Gastroesophageal sphincter (tissue), 4 donors: ENCODE measurements at regions not wholly inside any gene's neighbourhood (a gene's known extent, or its start where the extent isn't known, plus 50 kb on each side); places are given as distances from the start of the nearest gene placed in this dataset.
A peak's percentile ranks its signal among the peaks of the same experiment; 100 is the strongest.

Experiments
- ATAC-seq: fragments of 150-250 bp; one replicate; pipeline ENCODE4 v1.9.1; 2016; ENCODE audit warnings: mild to moderate bottlenecking, moderate library complexity
- H3K27ac ChIP-seq, 4 donors: fragments of 200-600 bp; sonication (generic) in 3 of 4; 1 replicate in 3 of 4; 2 replicates in 1 of 4; pipeline ENCODE4 v1.5.1; 2016 to 2019
- H3K27me3 ChIP-seq: fragments of 200-600 bp; sonication (generic); one replicate; pipeline ENCODE4 v1.5.1; 2019
- H3K36me3 ChIP-seq, 2 donors: fragments of 200-600 bp; sonication (generic); one replicate each; pipeline ENCODE4 v1.5.1; 2019; ENCODE audit warnings: control low read depth in 1 of 2
- H3K4me1 ChIP-seq, 3 donors: fragments of 200-600 bp; sonication (generic); 1 replicate in 2 of 3; 2 replicates in 1 of 3; pipeline ENCODE4 v1.5.1; 2016 to 2019; ENCODE audit warnings: control low read depth in 2 of 3
- H3K4me3 ChIP-seq, 2 donors: fragments of 200-600 bp; sonication (generic); one replicate each; pipeline ENCODE4 v1.5.1; 2019; ENCODE audit warnings: mild to moderate bottlenecking in 1 of 2, moderate library complexity in 1 of 2
- H3K9me3 ChIP-seq, 3 donors: fragments of 200-600 bp; sonication (generic); one replicate each; pipeline ENCODE4 v1.5.1; 2017 to 2019; ENCODE audit warnings: control low read depth in 2 of 3
- CTCF ChIP-seq, 4 experiments: fragments of 200-600 bp in 2 of 4; fragments of 450-650 bp in 2 of 4; sonication (generic) in 1 of 4; IDR thresholded peaks; one replicate each; pipeline ENCODE4 v1.5.1; 2017 to 2019; ENCODE audit warnings: antibody characterized with exemption in 4 of 4, mild to moderate bottlenecking in 2 of 4, moderate library complexity in 2 of 4
- EP300 ChIP-seq: sonication (generic); formaldehyde crosslinking; IDR thresholded peaks from one replicate; pipeline ENCODE4 v1.6.1; 2017; ENCODE audit warnings: antibody characterized with exemption, mild to moderate bottlenecking
- POLR2A ChIP-seq, 2 donors: fragments of 450-650 bp; IDR thresholded peaks; one replicate each; pipeline ENCODE4 v1.6.1; 2017; ENCODE audit warnings: antibody characterized with exemption in 2 of 2, mild to moderate bottlenecking in 2 of 2, moderate library complexity in 1 of 2
- POLR2AphosphoS5 ChIP-seq: sonication (generic); formaldehyde crosslinking; IDR thresholded peaks from one replicate; pipeline ENCODE4 v1.6.1; 2017; ENCODE audit warnings: antibody characterized with exemption
- WGBS, 2 donors: methylation state at CpG; one replicate each; pipeline ENCODE4 v1.1.5; 2018; ENCODE audit warnings: low coverage in 1 of 2; 5-methylcytosine and 5-hydroxymethylcytosine counted together

GRCh38 chr6:88493717-88494116, 327.6 kb upstream of the CNR1 start:
- no peak overlapping the region for H3K27ac ChIP-seq
- no peaks in the 10 kb centered on the region for H3K9me3 ChIP-seq
- H3K4me3 ChIP-seq = no peak overlapping the region
- H3K27me3 ChIP-seq = no peaks in the 10 kb centered on the region
- ATAC-seq = no peak
- no peaks in the 10 kb centered on the region for H3K4me1 ChIP-seq
- H3K36me3 ChIP-seq = no peaks in the 10 kb centered on the region
- WGBS, 2 donors = 89 to 100% methylated on average over 2 of the region's 2 CpGs
- no peak for TF ChIP-seq EP300
- no peak for TF ChIP-seq POLR2AphosphoS5
- no peak for TF ChIP-seq CTCF (IDR thresholded peaks at IDR 0.05)
- no peak for TF ChIP-seq POLR2A (IDR thresholded peaks at IDR 0.05)

- H3K4me3 ChIP-seq = no peak overlapping the region
- peaks cover 0 to under 1% (median 0%) of the 10 kb centered on the region in 3 donors for H3K9me3 ChIP-seq
- H3K4me1 ChIP-seq = no peaks in the 10 kb centered on the region
- ATAC-seq = no peak
- WGBS, 2 donors = 56 to 87% methylated on average over 2 of the region's 2 CpGs
- no peak for TF ChIP-seq POLR2A (IDR thresholded peaks at IDR 0.05)
- TF ChIP-seq CTCF (IDR thresholded peaks at IDR 0.05) = peak in 1 of 4 experiments; percentile 14
- TF ChIP-seq EP300 = no peak
- no peak for TF ChIP-seq POLR2AphosphoS5
- no peaks in the 10 kb centered on the region for H3K36me3 ChIP-seq
- H3K27ac ChIP-seq = no peak overlapping the region
- no peaks in the 10 kb centered on the region for H3K27me3 ChIP-seq
Observed at GRCh38 chr6:88492824-88493223, 326.7 kb upstream of the CNR1 start.

- Histone ChIP-seq H3K4me1 (no peaks in the 10 kb centered on the region), H3K27ac (no peak overlapping the region), H3K9me3 (peaks cover 0 to 4% (median 0%) of the 10 kb centered on the region in 3 donors), H3K4me3 (no peak overlapping the region), H3K36me3 (no peaks in the 10 kb centered on the region), H3K27me3 (no peaks in the 10 kb centered on the region)
- WGBS, 2 donors = 71 to 73% methylated on average over 2 of the region's 2 CpGs
- TF ChIP-seq POLR2AphosphoS5 (no peak), CTCF (IDR thresholded peaks at IDR 0.05) (no peak), POLR2A (IDR thresholded peaks at IDR 0.05) (no peak), EP300 (no peak)
- no peak for ATAC-seq
Observed at GRCh38 chr6:88492241-88492640, 326.1 kb upstream of the CNR1 start.

- ATAC-seq = no peak
- TF ChIP-seq POLR2AphosphoS5 (no peak), EP300 (no peak), POLR2A (IDR thresholded peaks at IDR 0.05) (no peak), CTCF (IDR thresholded peaks at IDR 0.05) (no peak)
Observed at GRCh38 chr6:88491266-88491880, 325.2 kb upstream of the CNR1 start.

GRCh38 chr6:88490908-88491264, 324.7 kb upstream of the CNR1 start:
- Histone ChIP-seq H3K27me3 (no peaks in the 10 kb centered on the region), H3K4me1 (no peaks in the 10 kb centered on the region), H3K27ac (peak overlapping the region in 1 of 4 donors; percentile 37), H3K9me3 (peaks cover 0 to 4% (median 0%) of the 10 kb centered on the region in 3 donors), H3K36me3 (no peaks in the 10 kb centered on the region), H3K4me3 (no peak overlapping the region)
- no peak for ATAC-seq
- no peak for TF ChIP-seq CTCF (IDR thresholded peaks at IDR 0.05)
- no peak for TF ChIP-seq EP300
- TF ChIP-seq POLR2AphosphoS5 = no peak
- TF ChIP-seq POLR2A (IDR thresholded peaks at IDR 0.05) = no peak
- 58 to 68% methylated on average over 2 of the region's 2 CpGs for WGBS, 2 donors

More at GRCh38 chr6:88491266-88491880, 325.2 kb upstream of the CNR1 start:
- Histone ChIP-seq H3K36me3 (no peaks in the 10 kb centered on the region), H3K27ac (peak overlapping the region in 2 of 4 donors; percentile 22 to 37), H3K4me3 (no peak overlapping the region), H3K27me3 (no peaks in the 10 kb centered on the region), H3K4me1 (no peaks in the 10 kb centered on the region), H3K9me3 (peaks cover 0 to 4% (median 0%) of the 10 kb centered on the region in 3 donors)
- 69 to 80% methylated on average over 4 of the region's 4 CpGs for WGBS, 2 donors
